PC-3 (cell line): ENCODE measurements at regions not wholly inside any gene's neighbourhood (a gene's known extent, or its start where the extent isn't known, plus 50 kb on each side); places are given as distances from the start of the nearest gene placed in this dataset.

ENCODE experiments used
- EZH2 ChIP-seq: fragments of 300-600 bp; sonication (generic); IDR thresholded peaks from one replicate; pipeline ENCODE4 v1.6.1; 2017; ENCODE audit warnings: antibody characterized with exemption, mild to moderate bottlenecking, low read length; ENCODE audit not compliant: unreplicated experiment
- EZH2phosphoT487 ChIP-seq: fragments of 300-600 bp; sonication (generic); IDR thresholded peaks from 2 replicates; pipeline ENCODE4 v1.6.1; 2018; ENCODE audit warnings: mild to moderate bottlenecking, antibody characterized with exemption, low read length, borderline replicate concordance
- TF ChIP-seq, protein P1 (sequence below): fragments of 300-600 bp; sonication (generic); conservative IDR thresholded peaks from 2 replicates; pipeline ENCODE4 v1.5.1; 2017; ENCODE audit warnings: antibody characterized with exemption, low read depth, mild to moderate bottlenecking, low read length

DNA sequence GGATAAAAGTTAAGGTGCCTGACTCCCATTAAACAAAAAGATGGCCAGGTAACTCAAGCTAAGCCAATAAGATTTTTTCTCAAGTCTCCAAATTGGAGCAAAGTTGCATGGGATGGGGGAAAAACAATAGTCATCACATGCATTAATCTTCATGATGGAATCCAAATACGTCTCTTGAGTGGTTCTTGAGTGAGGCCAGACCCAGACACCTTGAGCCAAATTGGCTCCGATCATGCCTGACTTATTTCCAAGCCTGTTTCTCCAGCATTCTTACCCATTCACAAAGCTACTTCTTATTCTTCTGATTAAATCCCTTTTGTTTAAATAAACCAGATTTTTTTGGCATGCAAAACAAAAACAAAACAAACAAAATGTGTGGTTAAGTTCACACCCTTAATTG lies 420.3 kb upstream of the NRSN1 start:
- TF ChIP-seq, protein P1, sequence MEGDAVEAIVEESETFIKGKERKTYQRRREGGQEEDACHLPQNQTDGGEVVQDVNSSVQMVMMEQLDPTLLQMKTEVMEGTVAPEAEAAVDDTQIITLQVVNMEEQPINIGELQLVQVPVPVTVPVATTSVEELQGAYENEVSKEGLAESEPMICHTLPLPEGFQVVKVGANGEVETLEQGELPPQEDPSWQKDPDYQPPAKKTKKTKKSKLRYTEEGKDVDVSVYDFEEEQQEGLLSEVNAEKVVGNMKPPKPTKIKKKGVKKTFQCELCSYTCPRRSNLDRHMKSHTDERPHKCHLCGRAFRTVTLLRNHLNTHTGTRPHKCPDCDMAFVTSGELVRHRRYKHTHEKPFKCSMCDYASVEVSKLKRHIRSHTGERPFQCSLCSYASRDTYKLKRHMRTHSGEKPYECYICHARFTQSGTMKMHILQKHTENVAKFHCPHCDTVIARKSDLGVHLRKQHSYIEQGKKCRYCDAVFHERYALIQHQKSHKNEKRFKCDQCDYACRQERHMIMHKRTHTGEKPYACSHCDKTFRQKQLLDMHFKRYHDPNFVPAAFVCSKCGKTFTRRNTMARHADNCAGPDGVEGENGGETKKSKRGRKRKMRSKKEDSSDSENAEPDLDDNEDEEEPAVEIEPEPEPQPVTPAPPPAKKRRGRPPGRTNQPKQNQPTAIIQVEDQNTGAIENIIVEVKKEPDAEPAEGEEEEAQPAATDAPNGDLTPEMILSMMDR, result no peak
- no peak for TF ChIP-seq EZH2phosphoT487
- no peak for TF ChIP-seq EZH2
